ENCODE measurements at regions not wholly inside any gene's neighbourhood (a gene's known extent, or its start where the extent isn't known, plus 50 kb on each side); places are given as distances from the start of the nearest gene placed in this dataset.

DNA sequence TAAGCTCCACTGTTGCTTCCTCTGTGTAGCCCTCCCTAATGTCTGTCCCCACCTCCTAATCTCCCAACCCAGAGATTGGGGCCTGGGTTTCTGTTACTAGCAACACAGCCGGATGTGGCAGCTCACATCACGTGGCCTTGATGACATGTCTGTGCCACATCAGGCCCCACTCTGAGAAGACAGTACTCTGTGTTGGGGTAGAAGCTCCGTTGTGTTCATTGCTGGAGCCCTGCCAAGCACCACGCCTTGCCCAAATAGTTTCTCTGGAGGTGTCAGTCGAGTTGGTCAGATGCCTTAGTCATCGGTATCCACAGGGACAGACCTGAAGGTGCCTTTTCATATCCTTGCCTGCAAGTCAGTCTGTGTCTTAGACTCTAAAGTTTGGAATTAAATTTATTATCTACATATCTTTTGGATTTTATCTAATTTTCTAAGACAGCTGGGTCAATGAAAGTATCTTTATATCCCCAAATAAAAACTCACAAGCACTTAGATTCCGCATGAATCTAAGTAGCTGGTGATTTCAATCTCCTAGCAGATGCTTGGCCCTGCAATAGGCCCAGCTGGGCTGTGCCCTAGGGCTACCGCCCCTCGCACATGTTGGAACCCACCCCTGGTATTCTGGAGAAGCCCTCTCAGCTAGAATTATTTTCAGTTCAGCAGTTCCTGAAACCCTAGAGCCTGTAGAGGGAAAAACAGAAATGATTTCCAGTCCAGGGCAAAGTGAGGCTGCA lies 204.0 kb upstream of the TSHZ3 start:
- TF ChIP-seq CTCF (IDR thresholded peaks at IDR 0.05) (no peak), POLR2A (IDR thresholded peaks at IDR 0.05) (no peak)
